ENCODE measurements at regions not wholly inside any gene's neighbourhood (a gene's known extent, or its start where the extent isn't known, plus 50 kb on each side); places are given as distances from the start of the nearest gene placed in this dataset.

DNA sequence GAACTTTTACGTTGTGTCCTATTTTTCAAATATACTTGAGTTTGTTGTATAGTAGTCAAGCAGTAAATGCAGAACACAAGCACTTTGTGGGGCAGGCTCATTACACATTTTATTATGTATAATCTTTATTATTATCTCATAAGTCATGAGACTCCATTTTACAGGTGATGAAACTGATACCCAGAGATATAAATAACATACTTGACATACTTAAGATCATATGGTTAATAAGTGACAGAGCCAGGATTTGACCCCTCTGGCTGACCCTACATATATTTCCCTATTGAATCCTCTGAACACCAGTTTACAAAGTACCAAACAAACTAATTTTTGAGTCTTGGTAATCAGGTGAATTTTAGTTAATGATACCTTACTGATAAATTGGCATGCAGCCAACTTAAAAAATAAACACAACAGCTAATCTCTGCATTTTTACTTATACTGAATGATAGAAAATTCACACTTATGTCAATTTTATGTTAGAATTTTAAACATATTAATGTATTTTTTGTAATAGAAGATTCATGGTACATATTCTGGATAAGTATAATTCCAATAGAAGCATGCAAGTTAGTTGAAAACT is 305.0 kb upstream of the MEF2C start:
- no TSS peak for BruUV-seq (replicated peaks)
- no peak overlapping the region for H2AFZ ChIP-seq (ENCODE audit: low read length)
- H4K20me1 ChIP-seq (ENCODE audit: low read length), result no peaks in the 10 kb centered on the region
- H3K4me3 ChIP-seq (ENCODE audit: low read length), result no peak overlapping the region
- no peaks in the 10 kb centered on the region for H3K9me3 ChIP-seq (ENCODE audit: low read length)
- H3K4me1 ChIP-seq (ENCODE audit: insufficient read depth, low read length), result no peaks in the 10 kb centered on the region
- no peak for DNase-seq
- no peak overlapping the region for H3K4me2 ChIP-seq (ENCODE audit: low read length)
- H3K9me2 ChIP-seq (replicated peaks; ENCODE audit: low read length), result no peaks in the 10 kb centered on the region
- H3K36me3 ChIP-seq (ENCODE audit: low read depth, low read length), result no peaks in the 10 kb centered on the region
- no peaks in the 10 kb centered on the region for H3K27me3 ChIP-seq (ENCODE audit: low read length)
- ATAC-seq, result no peak
- TF ChIP-seq EZH2phosphoT487 (IDR thresholded peaks at IDR 0.05; ENCODE audit: borderline replicate concordance, low read length) (no peak), EZH2 (IDR thresholded peaks at IDR 0.05; ENCODE audit: low read length, unreplicated experiment) (no peak)
- TF ChIP-seq, protein P1, sequence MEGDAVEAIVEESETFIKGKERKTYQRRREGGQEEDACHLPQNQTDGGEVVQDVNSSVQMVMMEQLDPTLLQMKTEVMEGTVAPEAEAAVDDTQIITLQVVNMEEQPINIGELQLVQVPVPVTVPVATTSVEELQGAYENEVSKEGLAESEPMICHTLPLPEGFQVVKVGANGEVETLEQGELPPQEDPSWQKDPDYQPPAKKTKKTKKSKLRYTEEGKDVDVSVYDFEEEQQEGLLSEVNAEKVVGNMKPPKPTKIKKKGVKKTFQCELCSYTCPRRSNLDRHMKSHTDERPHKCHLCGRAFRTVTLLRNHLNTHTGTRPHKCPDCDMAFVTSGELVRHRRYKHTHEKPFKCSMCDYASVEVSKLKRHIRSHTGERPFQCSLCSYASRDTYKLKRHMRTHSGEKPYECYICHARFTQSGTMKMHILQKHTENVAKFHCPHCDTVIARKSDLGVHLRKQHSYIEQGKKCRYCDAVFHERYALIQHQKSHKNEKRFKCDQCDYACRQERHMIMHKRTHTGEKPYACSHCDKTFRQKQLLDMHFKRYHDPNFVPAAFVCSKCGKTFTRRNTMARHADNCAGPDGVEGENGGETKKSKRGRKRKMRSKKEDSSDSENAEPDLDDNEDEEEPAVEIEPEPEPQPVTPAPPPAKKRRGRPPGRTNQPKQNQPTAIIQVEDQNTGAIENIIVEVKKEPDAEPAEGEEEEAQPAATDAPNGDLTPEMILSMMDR (conservative IDR thresholded peaks at IDR 0.05; ENCODE audit: low read depth, low read length), result no peak
- H3K9ac ChIP-seq (ENCODE audit: low read length), result no peak overlapping the region
- CTCF ChIA-PET, result no interaction called here
- H3F3A ChIP-seq (ENCODE audit: low read length, unreplicated experiment), result no peaks in the 10 kb centered on the region
- intact Hi-C loops (cut with micrococcal nuclease), result no loop called here
- no peak overlapping the region for H3K27ac ChIP-seq (ENCODE audit: low read length)
- no peaks in the 10 kb centered on the region for H3K79me2 ChIP-seq (ENCODE audit: low read length)
- POLR2A ChIA-PET (ENCODE audit: unreplicated experiment), result no interaction called here

DNA sequence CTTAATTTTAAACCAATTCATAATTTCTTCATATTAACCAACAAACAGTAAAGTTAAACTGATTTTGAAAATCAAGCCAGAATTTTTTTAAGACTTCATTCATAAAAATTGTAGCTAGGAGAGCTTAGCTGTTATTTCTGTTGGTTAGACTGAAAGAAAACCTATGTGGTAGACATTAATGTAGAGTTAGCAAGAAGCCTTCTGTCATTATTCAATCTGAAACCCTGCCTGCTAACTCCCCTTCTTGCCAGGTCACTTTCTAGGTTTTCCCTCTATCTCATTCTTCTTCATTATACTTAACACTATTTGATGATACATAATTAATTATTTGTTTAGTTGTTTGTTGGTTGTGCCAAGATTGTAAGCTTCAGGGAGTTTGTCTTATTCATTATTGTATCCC is 304.3 kb upstream of the MEF2C start:
- Histone ChIP-seq H4K20me1 (ENCODE audit: low read length) (no peaks in the 10 kb centered on the region), H3K9me2 (replicated peaks; ENCODE audit: low read length) (no peaks in the 10 kb centered on the region), H3K9ac (ENCODE audit: low read length) (no peak overlapping the region), H3K4me1 (ENCODE audit: insufficient read depth, low read length) (no peaks in the 10 kb centered on the region), H2AFZ (ENCODE audit: low read length) (no peak overlapping the region), H3K36me3 (ENCODE audit: low read depth, low read length) (no peaks in the 10 kb centered on the region), H3K27me3 (ENCODE audit: low read length) (no peaks in the 10 kb centered on the region), H3K4me2 (ENCODE audit: low read length) (no peak overlapping the region), H3F3A (ENCODE audit: low read length, unreplicated experiment) (no peaks in the 10 kb centered on the region), H3K27ac (ENCODE audit: low read length) (no peak overlapping the region), H3K79me2 (ENCODE audit: low read length) (no peaks in the 10 kb centered on the region), H3K9me3 (ENCODE audit: low read length) (no peaks in the 10 kb centered on the region), H3K4me3 (ENCODE audit: low read length) (no peak overlapping the region)
- ATAC-seq (no peak), DNase-seq (no peak)
- intact Hi-C loops (cut with micrococcal nuclease), result no loop called here
- TF ChIP-seq, protein P1 (conservative IDR thresholded peaks at IDR 0.05; ENCODE audit: low read depth, low read length), result no peak
- no peak for TF ChIP-seq EZH2 (IDR thresholded peaks at IDR 0.05; ENCODE audit: low read length, unreplicated experiment)
- TF ChIP-seq EZH2phosphoT487 (IDR thresholded peaks at IDR 0.05; ENCODE audit: borderline replicate concordance, low read length), result no peak
- POLR2A ChIA-PET (ENCODE audit: unreplicated experiment), result no interaction called here
- CTCF ChIA-PET, result no interaction called here
- no TSS peak for BruUV-seq (replicated peaks)

DNA sequence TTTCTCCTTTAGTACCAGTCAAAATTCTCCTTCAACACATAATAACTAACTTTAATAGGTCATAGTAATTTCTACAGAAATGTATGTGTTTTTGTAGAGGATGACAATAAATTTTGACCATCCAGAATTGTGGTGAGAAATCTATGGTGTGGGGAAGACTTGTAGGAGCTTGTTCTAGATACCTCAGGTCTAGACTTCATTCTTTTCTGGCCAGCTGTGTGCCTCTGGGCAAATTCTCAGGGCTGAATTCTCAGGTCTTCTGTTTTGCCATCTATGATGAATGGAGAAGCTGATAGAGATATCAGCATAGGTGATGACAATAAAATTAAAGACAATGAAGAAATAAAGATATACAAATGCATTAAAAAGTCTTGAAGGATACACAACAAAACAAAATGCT is 298.6 kb upstream of the MEF2C start:
- H3K4me2 ChIP-seq (ENCODE audit: low read length), result no peak overlapping the region
- DNase-seq, result no peak
- H3K36me3 ChIP-seq (ENCODE audit: low read depth, low read length), result no peaks in the 10 kb centered on the region
- no peaks in the 10 kb centered on the region for H3K9me2 ChIP-seq (replicated peaks; ENCODE audit: low read length)
- no peak overlapping the region for H3K4me3 ChIP-seq (ENCODE audit: low read length)
- H4K20me1 ChIP-seq (ENCODE audit: low read length), result no peaks in the 10 kb centered on the region
- no peaks in the 10 kb centered on the region for H3K9me3 ChIP-seq (ENCODE audit: low read length)
- no peaks in the 10 kb centered on the region for H3K27me3 ChIP-seq (ENCODE audit: low read length)
- BruUV-seq (replicated peaks), result no TSS peak
- ChIA-PET CTCF (no interaction called here), POLR2A (ENCODE audit: unreplicated experiment) (no interaction called here)
- H3K27ac ChIP-seq (ENCODE audit: low read length), result no peak overlapping the region
- intact Hi-C loops (cut with micrococcal nuclease), result no loop called here
- no peak overlapping the region for H3K9ac ChIP-seq (ENCODE audit: low read length)
- H3F3A ChIP-seq (ENCODE audit: low read length, unreplicated experiment), result no peaks in the 10 kb centered on the region
- H3K79me2 ChIP-seq (ENCODE audit: low read length), result no peaks in the 10 kb centered on the region
- H3K4me1 ChIP-seq (ENCODE audit: insufficient read depth, low read length), result no peaks in the 10 kb centered on the region
- no peak overlapping the region for H2AFZ ChIP-seq (ENCODE audit: low read length)
- no peak for ATAC-seq
- TF ChIP-seq, protein P1 (conservative IDR thresholded peaks at IDR 0.05; ENCODE audit: low read depth, low read length), result no peak
- TF ChIP-seq EZH2 (IDR thresholded peaks at IDR 0.05; ENCODE audit: low read length, unreplicated experiment), result no peak
- TF ChIP-seq EZH2phosphoT487 (IDR thresholded peaks at IDR 0.05; ENCODE audit: borderline replicate concordance, low read length), result no peak

Measured in PC-3 (cell line).